IMR-90 (cell line): ENCODE measurements at regions not wholly inside any gene's neighbourhood (a gene's known extent, or its start where the extent isn't known, plus 50 kb on each side); places are given as distances from the start of the nearest gene placed in this dataset.
"Not testable (repeated sequence)": the region's sequence is repeated elsewhere in the genome, so short reads cannot be mapped to it uniquely, and the experiment has no call there.

ENCODE experiments used
- ATAC-seq: fragments of 200-7000 bp; cut with Tn5 transposase; 2 replicates; pipeline ENCODE4 v1.9.1; 2020; ENCODE audit warnings: low read depth, mild to moderate bottlenecking, moderate library complexity
- BruUV-seq: library from RNA; stranded (reverse); fragments of 400-500 nt; replicated peaks from 2 replicates; lab custom pipeline; 2021; lab: Mats Ljungman, UMichigan
- CTCF ChIA-PET: fragments of 300-600 bp; formaldehyde crosslinking; extraction: SDS; loops from one replicate; lab custom pipeline; 2021; ENCODE audit warnings: antibody characterized with exemption; lab: Yijun Ruan, JAX
- POLR2A ChIA-PET: fragments of 300-600 bp; sonication (Branson Sonifier 250); formaldehyde crosslinking; loops from one replicate; lab custom pipeline; 2022; ENCODE audit warnings: antibody characterized with exemption; ENCODE audit not compliant: unreplicated experiment; lab: Charles Lee
- DNase-seq: peaks from one replicate; pipeline ENCODE4 v3.0.0; 2013
- H2AFZ ChIP-seq: replicated peaks from 2 replicates; pipeline ENCODE3; 2013; ENCODE audit warnings: low read length, mild to moderate bottlenecking; ENCODE audit not compliant: poor library complexity
- H2AK5ac ChIP-seq: 2 replicates; pipeline ENCODE4 v1.6.1; 2013; ENCODE audit warnings: low read depth, low read length, inconsistent platforms
- H2AK9ac ChIP-seq: replicated peaks from 2 replicates; pipeline ENCODE3; 2013; ENCODE audit warnings: mild to moderate bottlenecking, low read depth, low read length, moderate library complexity; ENCODE audit not compliant: poor library complexity
- H2BK120ac ChIP-seq: 2 replicates; pipeline ENCODE4 v1.6.1; 2013; ENCODE audit warnings: low read depth, low read length, inconsistent platforms
- H2BK15ac ChIP-seq: 3 replicates; pipeline ENCODE4 v1.6.1; 2013; ENCODE audit warnings: low read depth, low read length, inconsistent platforms
- H2BK20ac ChIP-seq: 2 replicates; pipeline ENCODE4 v1.6.1; 2013; ENCODE audit warnings: low read depth, mild to moderate bottlenecking, inconsistent platforms, low read length, moderate library complexity
- H2BK5ac ChIP-seq: 2 replicates; pipeline ENCODE4 v1.6.1; 2013; ENCODE audit warnings: mild to moderate bottlenecking, low read depth, low read length, inconsistent platforms; ENCODE audit not compliant: poor library complexity, severe bottlenecking
- H3K14ac ChIP-seq: replicated peaks from 2 replicates; pipeline ENCODE4 v1.6.1; 2013; ENCODE audit warnings: low read depth, low read length, inconsistent platforms
- H3K18ac ChIP-seq: 2 replicates; pipeline ENCODE4 v1.6.1; 2013; ENCODE audit warnings: low read depth, low read length, control low read depth
- H3K23ac ChIP-seq: 2 replicates; pipeline ENCODE4 v1.6.1; 2013; ENCODE audit warnings: low read depth, low read length, inconsistent platforms
- H3K27ac ChIP-seq: 2 replicates; pipeline ENCODE4 v1.5.1; 2013; ENCODE audit warnings: mild to moderate bottlenecking, control low read depth, low read length; ENCODE audit not compliant: insufficient read depth
- H3K27me3 ChIP-seq: 2 replicates; pipeline ENCODE4 v1.6.1; 2013; ENCODE audit warnings: low read length; ENCODE audit not compliant: control insufficient read depth, insufficient read depth
- H3K36me3 ChIP-seq: 2 replicates; pipeline ENCODE4 v1.6.1; 2013; ENCODE audit warnings: low read length, mixed read lengths; ENCODE audit not compliant: control insufficient read depth, insufficient read depth
- H3K4ac ChIP-seq: 2 replicates; pipeline ENCODE4 v1.6.1; 2013; ENCODE audit warnings: low read depth, low read length, inconsistent platforms
- H3K4me1 ChIP-seq: 2 replicates; pipeline ENCODE4 v1.6.1; 2013; ENCODE audit warnings: low read length, mixed read lengths; ENCODE audit not compliant: control insufficient read depth, insufficient read depth
- H3K4me2 ChIP-seq: 2 replicates; pipeline ENCODE4 v1.6.1; 2013; ENCODE audit warnings: low read depth, mild to moderate bottlenecking, control low read depth, low read length, moderate library complexity
- H3K4me3 ChIP-seq: 2 replicates; pipeline ENCODE4 v1.5.1; 2013; ENCODE audit warnings: low read depth, mild to moderate bottlenecking, control low read depth, low read length, moderate library complexity; ENCODE audit not compliant: insufficient read depth
- H3K56ac ChIP-seq: 2 replicates; pipeline ENCODE4 v1.6.1; 2013; ENCODE audit warnings: low read length, inconsistent platforms; ENCODE audit not compliant: insufficient read depth; ENCODE audit errors: extremely low read depth
- H3K79me1 ChIP-seq, 2 experiments: 2 replicates each; pipeline ENCODE4 v1.6.1; 2013; ENCODE audit warnings: low read length in 2 of 2, inconsistent platforms in 1 of 2, low read depth in 1 of 2
- H3K9ac ChIP-seq: 2 replicates; pipeline ENCODE4 v1.6.1; 2013; ENCODE audit warnings: low read depth, low read length, control low read depth
- H3K9me1 ChIP-seq: 2 replicates; pipeline ENCODE4 v1.6.1; 2013; ENCODE audit warnings: low read length, inconsistent platforms; ENCODE audit not compliant: insufficient read depth
- H3K9me3 ChIP-seq: 2 replicates; pipeline ENCODE4 v1.6.1; 2013; ENCODE audit warnings: low read length; ENCODE audit not compliant: control insufficient read depth, insufficient read depth
- H4K20me1 ChIP-seq: 2 replicates; pipeline ENCODE4 v1.6.1; 2013; ENCODE audit warnings: low read length, inconsistent platforms; ENCODE audit not compliant: insufficient read depth
- H4K5ac ChIP-seq: 2 replicates; pipeline ENCODE4 v1.6.1; 2013; ENCODE audit warnings: mild to moderate bottlenecking, low read depth, low read length, control low read depth
- H4K8ac ChIP-seq, 2 experiments: 2 replicates each; pipeline ENCODE4 v1.6.1; 2013; ENCODE audit warnings: low read depth in 2 of 2, low read length in 2 of 2, control low read depth in 1 of 2, inconsistent platforms in 1 of 2
- H4K91ac ChIP-seq: 2 replicates; pipeline ENCODE4 v1.6.1; 2013; ENCODE audit warnings: low read depth, low read length, inconsistent platforms; ENCODE audit not compliant: insufficient read depth
- WGBS, 2 experiments: methylation state at CpG; one replicate each; pipeline versions ENCODE4 v1.1.5 to v1.1.7; 2013; ENCODE audit warnings: missing lambda C conversion rate in 2 of 2; ENCODE audit not compliant: insufficient read length in 1 of 2; ENCODE audit errors: extremely low coverage in 2 of 2; 5-methylcytosine and 5-hydroxymethylcytosine counted together
- dilution Hi-C: fragments of 300-500 bp; cut with HindIII; formaldehyde crosslinking; loops from one replicate; pipeline ENCODE4 v1.14.3; 2018; ENCODE audit warnings: low sequenced_read_pairs; ENCODE audit not compliant: unreplicated experiment
- in situ Hi-C: fragments of 300-500 bp; cut with MboI; formaldehyde crosslinking; loops from 3 replicates; pipeline ENCODE4 v1.14.3; 2019; ENCODE audit warnings: low sequenced_read_pairs, inconsistent platforms, mixed read lengths
- intact Hi-C: fragments of 100-400 bp; cut with micrococcal nuclease; formaldehyde crosslinking; loops from 2 replicates; pipeline ENCODE4 v1.10.0; 2022

- H4K91ac ChIP-seq, H3K4me3 ChIP-seq, H3K14ac ChIP-seq, in situ Hi-C loops, H2BK20ac ChIP-seq, H2BK120ac ChIP-seq, H3K27me3 ChIP-seq, H3K18ac ChIP-seq, H4K20me1 ChIP-seq, H3K4ac ChIP-seq, H3K56ac ChIP-seq, H2AFZ ChIP-seq, H2BK5ac ChIP-seq, dilution Hi-C loops, H4K8ac ChIP-seq, H3K9me1 ChIP-seq, H2AK9ac ChIP-seq, H2AK5ac ChIP-seq, H3K23ac ChIP-seq, H3K4me1 ChIP-seq, H3K27ac ChIP-seq, BruUV-seq, intact Hi-C loops, H3K9ac ChIP-seq, H3K4me2 ChIP-seq, H3K9me3 ChIP-seq, H2BK15ac ChIP-seq, H3K79me1 ChIP-seq, DNase-seq, POLR2A ChIA-PET, H3K36me3 ChIP-seq, H4K5ac ChIP-seq, ATAC-seq: not testable (repeated sequence)
- WGBS, 2 experiments = 20% methylated on average over 1 of the region's 4 CpGs; no CpG with 5 or more reads in 1 of the 2 experiments
- CTCF ChIA-PET = interaction anchor here (0.7 kb wide), 1 partner anchor 181 kb away, joined by 3 read pairs; no protein-coding TSS in a partner anchor
Observed at GRCh38 chr3:162598500-162598899, 1101.9 kb downstream of the OTOL1 start.

- H3K4ac ChIP-seq, H3K56ac ChIP-seq, H3K27ac ChIP-seq, H4K91ac ChIP-seq, dilution Hi-C loops, H2BK5ac ChIP-seq, ATAC-seq, intact Hi-C loops, H3K9ac ChIP-seq, H2AK9ac ChIP-seq, H3K14ac ChIP-seq, DNase-seq, H2AK5ac ChIP-seq, H3K4me3 ChIP-seq, H3K27me3 ChIP-seq, H3K9me3 ChIP-seq, H4K8ac ChIP-seq, POLR2A ChIA-PET, H3K36me3 ChIP-seq, H2AFZ ChIP-seq, H2BK120ac ChIP-seq, H3K23ac ChIP-seq, H3K4me1 ChIP-seq, H4K5ac ChIP-seq, H2BK15ac ChIP-seq, in situ Hi-C loops, H3K18ac ChIP-seq, H3K4me2 ChIP-seq, BruUV-seq, CTCF ChIA-PET, H4K20me1 ChIP-seq, H3K79me1 ChIP-seq, H3K9me1 ChIP-seq, H2BK20ac ChIP-seq: not testable (repeated sequence)
- 85% methylated on average over 7 of the region's 27 CpGs; no CpG with 5 or more reads in 1 of the 2 experiments for WGBS, 2 experiments
Observed at GRCh38 chr3:162599742-162600141, 1103.1 kb downstream of the OTOL1 start.
